Caco-2 (cell line): ENCODE measurements at regions not wholly inside any gene's neighbourhood (a gene's known extent, or its start where the extent isn't known, plus 50 kb on each side); places are given as distances from the start of the nearest gene placed in this dataset.

Source experiments
- BruUV-seq: library from RNA; stranded (reverse); fragments of 400-500 nt; replicated peaks from 2 replicates; lab custom pipeline; 2021; lab: Mats Ljungman, UMichigan
- CTCF ChIA-PET: fragments of 300-600 bp; sonication (Branson Sonifier 250); formaldehyde crosslinking; loops from one replicate; lab custom pipeline; 2022; ENCODE audit warnings: antibody characterized with exemption; lab: Charles Lee
- POLR2A ChIA-PET: fragments of 300-600 bp; sonication (Branson Sonifier 250); formaldehyde crosslinking; loops from one replicate; lab custom pipeline; 2022; ENCODE audit warnings: antibody characterized with exemption; lab: Charles Lee
- DNase-seq, 2 experiments: peaks; one replicate each; pipeline versions ENCODE4 v3.0.0 to v3.0.0-alpha.2; 2020 to 2022
- H3K27me3 ChIP-seq: replicated peaks from 2 replicates; pipeline ENCODE4 v1.6.0; 2011; ENCODE audit warnings: low read length; ENCODE audit not compliant: control insufficient read depth, insufficient read depth
- H3K36me3 ChIP-seq: 2 replicates; pipeline ENCODE4 v1.5.1; 2011; ENCODE audit warnings: low read length; ENCODE audit not compliant: control insufficient read depth, insufficient read depth
- H3K4me1 ChIP-seq: fragments of 250-450 bp; sonication (Bioruptor Pico); 2 replicates; pipeline ENCODE4 v1.5.1; 2020; ENCODE audit warnings: mild to moderate bottlenecking
- H3K4me3 ChIP-seq: 2 replicates; pipeline ENCODE4 v1.5.1; 2011; ENCODE audit warnings: low read depth, mild to moderate bottlenecking, control low read depth, low read length
- H3K9me3 ChIP-seq: fragments of 250-450 bp; sonication (Bioruptor Pico); 2 replicates; pipeline ENCODE4 v1.5.1; 2020; ENCODE audit warnings: mild to moderate bottlenecking, moderate library complexity
- H3K27ac Mint-ChIP-seq: one replicate; pipeline ENCODE4 v1.8.0; 2022; ENCODE audit warnings: mixed read lengths; ENCODE audit not compliant: unreplicated experiment
- H3K27me3 Mint-ChIP-seq: one replicate; pipeline ENCODE4 v1.8.0; 2022; ENCODE audit warnings: mixed read lengths; ENCODE audit not compliant: insufficient read depth, unreplicated experiment
- H3K36me3 Mint-ChIP-seq: one replicate; pipeline ENCODE4 v1.8.0; 2022; ENCODE audit warnings: mild to moderate bottlenecking, mixed read lengths; ENCODE audit not compliant: insufficient read depth, unreplicated experiment
- H3K4me1 Mint-ChIP-seq: one replicate; pipeline ENCODE4 v1.8.0; 2022; ENCODE audit warnings: low read depth, mixed read lengths; ENCODE audit not compliant: unreplicated experiment
- H3K4me3 Mint-ChIP-seq: one replicate; pipeline ENCODE4 v1.8.0; 2022; ENCODE audit warnings: mild to moderate bottlenecking, moderate library complexity, mixed read lengths; ENCODE audit not compliant: unreplicated experiment
- H3K9me3 Mint-ChIP-seq: one replicate; pipeline ENCODE4 v1.8.0; 2022; ENCODE audit warnings: mixed read lengths; ENCODE audit not compliant: unreplicated experiment
- CTCF ChIP-seq, 2 experiments: fragments of 200-600 bp in 1 of 2; IDR thresholded peaks; 1 replicate in 1 of 2; 2 replicates in 1 of 2; pipeline versions ENCODE4 v1.5.1 to v1.8.0; 2011 to 2022; ENCODE audit warnings: antibody characterized with exemption in 1 of 2, control low read depth in 1 of 2, inconsistent platforms in 1 of 2, low read depth in 1 of 2, low read length in 1 of 2, mild to moderate bottlenecking in 1 of 2, moderate library complexity in 1 of 2; ENCODE audit not compliant: insufficient read depth in 1 of 2, severe bottlenecking in 1 of 2, unreplicated experiment in 1 of 2
- intact Hi-C: fragments of 100-400 bp; cut with micrococcal nuclease; formaldehyde crosslinking; loops from one replicate; pipeline ENCODE4 v1.10.0; 2022; ENCODE audit not compliant: unreplicated experiment

GRCh38 chr19:31502536-31503170 is 153.4 kb upstream of the TSHZ3 start:
- H3K9me3 ChIP-seq: no peaks in the 10 kb centered on the region
- DNase-seq: no peak
- no TSS peak for BruUV-seq

GRCh38 chr19:31503211-31503610 is 154.0 kb upstream of the TSHZ3 start:
- DNase-seq: no peak
- H3K36me3 Mint-ChIP-seq: no peaks in the 10 kb centered on the region
- no peak for TF ChIP-seq CTCF (IDR thresholded peaks at IDR 0.05; ENCODE audit: insufficient read depth in 1 of 2, low read depth in 1 of 2, low read length in 1 of 2, severe bottlenecking in 1 of 2, unreplicated experiment in 1 of 2)
- Histone ChIP-seq H3K36me3 (no peaks in the 10 kb centered on the region), H3K4me3 (no peak overlapping the region), H3K27me3 (no peaks in the 10 kb centered on the region), H3K4me1 (no peaks in the 10 kb centered on the region), H3K9me3 (no peaks in the 10 kb centered on the region)
- no peaks in the 10 kb centered on the region for H3K4me1 Mint-ChIP-seq
- H3K9me3 Mint-ChIP-seq: no peaks in the 10 kb centered on the region
- ChIA-PET CTCF (no interaction called here), POLR2A (no interaction called here)
- BruUV-seq: no TSS peak
- H3K27ac Mint-ChIP-seq: no peak overlapping the region
- no peak overlapping the region for H3K4me3 Mint-ChIP-seq
- intact Hi-C loops: no loop called here
- H3K27me3 Mint-ChIP-seq: no peaks in the 10 kb centered on the region

More at GRCh38 chr19:31502536-31503170, 153.4 kb upstream of the TSHZ3 start:
- intact Hi-C loops: no loop called here
- no peaks in the 10 kb centered on the region for H3K9me3 Mint-ChIP-seq
- H3K27me3 Mint-ChIP-seq: no peaks in the 10 kb centered on the region
- H3K36me3 Mint-ChIP-seq: no peaks in the 10 kb centered on the region
- no peaks in the 10 kb centered on the region for H3K4me1 Mint-ChIP-seq
- no peaks in the 10 kb centered on the region for H3K4me1 ChIP-seq
- no peak overlapping the region for H3K27ac Mint-ChIP-seq
- no peak overlapping the region for H3K4me3 ChIP-seq
- no peaks in the 10 kb centered on the region for H3K36me3 ChIP-seq
- CTCF ChIA-PET: no interaction called here
- no peak overlapping the region for H3K4me3 Mint-ChIP-seq
- POLR2A ChIA-PET: no interaction called here
- no peak for TF ChIP-seq CTCF (IDR thresholded peaks at IDR 0.05; ENCODE audit: insufficient read depth in 1 of 2, low read depth in 1 of 2, low read length in 1 of 2, severe bottlenecking in 1 of 2, unreplicated experiment in 1 of 2)
- H3K27me3 ChIP-seq: no peaks in the 10 kb centered on the region

- Mint-ChIP-seq H3K27ac (no peak overlapping the region), H3K4me3 (no peak overlapping the region), H3K9me3 (no peaks in the 10 kb centered on the region), H3K27me3 (no peaks in the 10 kb centered on the region), H3K4me1 (no peaks in the 10 kb centered on the region), H3K36me3 (no peaks in the 10 kb centered on the region)
- Histone ChIP-seq H3K4me3 (no peak overlapping the region), H3K36me3 (no peaks in the 10 kb centered on the region), H3K4me1 (no peaks in the 10 kb centered on the region), H3K27me3 (no peaks in the 10 kb centered on the region), H3K9me3 (no peaks in the 10 kb centered on the region)
- no peak for TF ChIP-seq CTCF (IDR thresholded peaks at IDR 0.05; ENCODE audit: insufficient read depth in 1 of 2, low read depth in 1 of 2, low read length in 1 of 2, severe bottlenecking in 1 of 2, unreplicated experiment in 1 of 2)
- POLR2A ChIA-PET: no interaction called here
- BruUV-seq: no TSS peak
- intact Hi-C loops: no loop called here
- no peak for DNase-seq
- CTCF ChIA-PET: no interaction called here
Measured at GRCh38 chr19:31504221-31504620, 155.0 kb upstream of the TSHZ3 start.
